Muscle of back (tissue), 3 donors: ENCODE measurements at regions not wholly inside any gene's neighbourhood (a gene's known extent, or its start where the extent isn't known, plus 50 kb on each side); places are given as distances from the start of the nearest gene placed in this dataset.
A peak's percentile ranks its signal among the peaks of the same experiment; 100 is the strongest.
"Not testable (repeated sequence)": the region's sequence is repeated elsewhere in the genome, so short reads cannot be mapped to it uniquely, and the experiment has no call there.

Experiments
- DNase-seq, 3 donors: peaks; one replicate each; pipeline versions ENCODE4 v3.0.0 to v3.0.0-alpha.2; 2013

DNA sequence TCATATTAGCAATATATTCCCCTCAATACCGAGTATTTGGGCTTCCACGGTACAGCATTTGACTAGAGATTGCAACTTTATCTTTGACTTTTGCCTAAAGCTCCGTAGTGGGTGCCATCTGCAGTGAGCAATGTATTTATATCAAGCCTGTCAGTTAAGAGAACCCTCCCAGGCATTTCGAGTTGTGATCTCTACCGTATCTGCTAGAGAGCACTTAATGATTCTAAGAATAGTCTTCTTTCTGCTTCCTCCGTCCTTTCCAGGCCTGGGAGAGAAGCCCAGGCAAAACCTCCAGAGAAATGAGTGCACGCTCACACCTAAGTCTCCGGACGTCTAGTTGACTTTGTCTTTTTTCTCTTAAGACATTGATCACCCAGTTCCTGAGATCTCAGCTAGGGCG is 210.6 kb downstream of the KLF6 start:
- DNase-seq: peak in 1 of 3 donors; percentile 24

- DNase-seq: peak in 2 of 3 donors; percentile 30 to 64
Observed at GRCh38 chr10:3573498-3573897, 211.5 kb downstream of the KLF6 start.

DNA sequence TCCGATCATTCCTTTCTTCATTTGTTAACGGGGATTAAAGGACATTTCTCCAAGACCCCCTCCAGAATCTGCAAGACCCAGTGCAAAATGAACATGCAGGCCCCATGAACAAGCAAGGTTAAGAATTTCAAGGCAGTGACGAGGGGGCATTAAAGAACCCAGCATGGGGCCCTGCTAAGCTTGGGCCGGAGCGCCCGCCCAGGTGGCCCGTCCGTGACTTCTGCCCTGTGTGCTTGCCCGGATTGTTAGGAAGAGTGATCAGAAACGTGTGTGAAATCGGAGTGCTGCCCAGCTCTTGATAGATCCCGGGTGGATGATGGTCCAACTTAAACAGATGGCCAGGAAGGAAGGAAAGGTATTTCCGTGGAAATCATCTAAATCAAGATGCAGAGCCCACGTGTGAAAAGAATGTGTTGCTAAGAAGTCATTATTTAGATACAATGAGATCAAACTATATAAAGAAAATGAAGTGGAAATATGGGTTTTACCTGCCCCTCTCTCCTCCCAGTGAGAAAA is 213.6 kb downstream of the KLF6 start:
- DNase-seq: no peak

DNA sequence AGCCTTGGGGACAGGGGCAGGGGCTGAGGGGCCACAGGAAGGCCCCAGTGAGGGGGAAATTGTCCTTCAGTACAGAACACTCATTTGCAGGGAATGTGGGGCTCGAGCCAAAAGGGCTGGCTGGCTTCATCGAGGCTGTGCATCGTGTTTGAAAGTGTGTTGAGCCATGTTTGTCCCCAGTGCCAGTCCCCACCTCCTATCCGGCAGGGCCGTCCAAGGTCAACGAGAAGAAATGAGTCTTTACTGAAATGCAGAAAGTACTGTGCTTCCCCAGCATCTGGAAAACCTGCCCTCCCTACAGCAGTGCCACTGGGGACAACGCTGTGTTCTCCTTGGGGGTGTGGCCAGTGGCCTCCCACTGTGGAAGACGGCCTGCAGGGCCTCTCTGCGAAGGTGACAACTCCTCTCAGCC is 214.1 kb downstream of the KLF6 start:
- no peak for DNase-seq

DNA sequence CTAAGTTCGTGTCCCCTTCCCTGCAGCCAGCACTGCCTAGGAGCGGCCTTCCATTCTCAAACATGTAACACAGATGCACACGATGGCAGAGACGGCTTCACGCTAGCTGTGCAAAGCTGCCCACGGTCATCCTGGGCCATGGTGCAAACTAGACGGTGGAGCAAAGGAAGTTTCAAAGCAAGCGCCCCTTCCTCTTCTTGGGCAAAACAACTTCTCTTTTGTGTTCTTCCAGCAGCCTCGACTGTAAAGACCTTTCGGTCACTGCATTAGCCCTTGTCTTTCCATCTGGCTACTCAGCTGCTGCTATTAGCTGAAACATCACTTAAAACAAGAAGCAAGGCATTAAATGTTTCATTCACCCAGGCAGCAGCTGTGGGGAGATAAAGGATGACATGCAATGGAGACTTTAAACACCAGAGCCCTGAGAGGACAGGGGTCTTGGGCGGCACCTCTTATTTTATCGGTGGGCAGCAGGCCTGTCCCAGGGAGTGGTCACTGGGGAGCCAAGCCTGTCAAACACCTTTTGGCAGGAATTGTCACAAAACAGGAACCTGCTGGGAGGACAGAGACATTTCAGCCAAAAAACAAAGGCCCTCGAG is 214.8 kb downstream of the KLF6 start:
- DNase-seq: no peak

- no peak for DNase-seq
Observed at GRCh38 chr10:3568983-3569382, 216.0 kb downstream of the KLF6 start.

DNA sequence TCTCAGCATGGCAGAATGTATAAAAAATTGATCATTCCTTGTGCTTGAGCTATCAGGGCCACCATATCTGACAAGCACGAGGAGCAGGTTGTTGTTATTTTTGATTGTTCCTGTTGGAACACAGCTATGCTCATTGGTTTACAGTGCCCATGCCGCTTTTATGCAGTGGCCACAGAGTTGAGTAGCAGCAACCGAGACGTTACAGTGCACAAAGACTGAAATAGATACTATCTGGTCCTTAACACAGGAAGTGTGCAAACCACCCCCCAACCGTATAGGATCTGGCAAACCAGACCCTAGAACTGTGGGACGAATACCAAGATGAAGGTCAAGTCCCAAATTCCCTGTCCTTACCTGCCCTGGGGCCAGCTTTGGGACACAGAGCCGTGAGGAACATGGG is 216.6 kb downstream of the KLF6 start:
- no peak for DNase-seq

DNA sequence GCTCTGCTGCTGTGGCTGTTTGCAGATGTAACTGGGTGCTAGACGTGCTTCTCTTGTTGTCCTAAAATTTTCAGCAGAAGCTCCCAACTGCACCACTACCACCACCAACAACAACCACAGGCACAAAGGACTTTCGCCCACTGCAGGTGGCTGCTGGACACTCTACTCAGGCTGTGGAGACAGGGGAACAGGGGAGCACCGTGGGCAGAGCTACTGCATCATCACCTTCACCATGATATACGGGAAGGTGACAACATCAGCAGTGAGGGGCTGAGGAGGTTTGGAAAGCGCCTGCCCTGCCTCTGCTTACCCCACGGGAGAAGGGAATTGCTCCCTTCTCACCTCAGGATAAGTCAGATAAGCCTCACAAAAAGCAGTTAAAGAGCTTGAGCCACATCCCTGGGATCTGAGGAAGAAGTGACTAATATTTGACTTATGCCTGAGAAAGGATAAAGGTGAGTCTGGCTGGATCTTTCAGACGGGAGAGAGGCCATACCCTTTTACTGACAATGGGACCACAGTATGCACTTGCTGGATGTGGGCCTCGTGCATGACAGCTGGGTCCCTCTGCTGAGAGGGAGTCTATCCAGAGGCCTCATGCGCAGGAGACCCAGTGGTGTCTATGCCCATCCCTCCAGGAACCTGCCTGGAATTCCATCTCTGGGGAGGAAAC is 217.6 kb downstream of the KLF6 start:
- DNase-seq: no peak

DNA sequence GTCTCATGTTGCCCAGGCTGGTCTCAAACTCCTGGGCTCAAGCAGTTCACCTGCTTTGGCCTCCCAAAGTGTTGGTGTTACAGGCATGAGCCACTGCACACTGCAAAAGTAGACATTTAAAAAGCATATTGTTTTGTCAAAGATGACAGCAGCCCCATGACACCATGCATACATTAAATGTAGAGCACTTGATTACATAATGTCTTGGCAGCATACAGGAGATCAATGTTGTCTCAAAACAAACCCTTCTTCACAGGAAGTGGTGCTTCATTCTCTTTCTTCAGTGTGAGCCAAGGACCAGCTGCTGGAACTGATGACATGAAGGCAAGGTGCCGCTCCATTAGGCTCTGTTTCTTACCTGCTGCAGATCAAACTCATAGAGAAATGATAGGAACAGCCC is 218.4 kb downstream of the KLF6 start:
- no peak for DNase-seq

DNA sequence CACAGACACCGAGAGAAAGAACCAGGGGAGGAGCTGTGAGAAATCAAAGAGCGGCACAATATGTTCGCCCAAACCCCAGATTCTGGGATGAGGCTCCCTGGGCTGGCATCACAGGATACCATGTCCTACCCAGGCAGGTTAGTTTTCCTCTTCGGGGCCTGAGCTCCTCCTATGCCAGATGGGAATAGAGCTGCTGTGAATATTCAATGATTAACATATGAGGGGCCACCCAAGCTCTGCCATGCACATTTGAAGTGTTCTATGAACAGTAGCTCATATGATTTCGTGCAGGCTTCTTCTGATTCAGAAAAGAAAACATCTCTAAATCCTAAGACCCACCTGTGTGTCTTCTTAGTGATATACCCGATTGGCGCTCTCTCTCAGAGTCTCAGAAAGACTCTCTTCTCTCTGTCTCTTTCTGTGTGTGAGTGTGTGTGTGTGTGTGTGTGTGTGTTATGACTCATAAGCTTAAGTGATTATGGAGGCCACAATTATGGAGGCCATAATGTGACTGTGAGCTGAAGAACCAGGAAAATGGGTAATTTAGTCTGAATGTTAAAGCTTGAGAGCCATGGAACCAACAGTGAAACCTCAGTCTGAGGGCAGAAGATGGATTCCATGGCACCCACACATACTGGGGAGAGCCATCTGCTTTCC is 220.5 kb downstream of the KLF6 start:
- DNase-seq: no peak

GRCh38 chr10:3563298-3563697 is 221.7 kb downstream of the KLF6 start:
- no peak for DNase-seq

DNA sequence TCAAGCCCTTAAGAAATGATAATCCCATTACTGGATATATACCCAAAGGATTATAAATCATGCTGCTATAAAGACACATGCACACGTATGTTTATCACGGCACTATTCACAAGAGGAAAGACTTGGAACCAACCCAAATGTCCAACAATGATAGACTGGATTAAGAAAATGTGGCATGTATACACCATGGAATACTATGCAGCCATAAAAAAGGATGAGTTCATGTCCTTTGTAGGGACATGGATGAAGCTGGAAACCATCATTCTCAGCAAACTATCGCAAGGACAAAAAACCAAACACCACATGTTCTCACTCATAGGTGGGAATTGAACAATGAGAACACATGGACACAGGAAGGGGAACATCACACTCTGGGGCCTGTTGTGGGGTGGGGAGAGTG is 224.4 kb downstream of the KLF6 start:
- DNase-seq: not testable (repeated sequence)

- no peak for DNase-seq
Observed at GRCh38 chr10:3559527-3559926, 225.5 kb downstream of the KLF6 start.

- DNase-seq: no peak
Observed at GRCh38 chr10:3559011-3559410, 226.0 kb downstream of the KLF6 start.

- peak in 1 of 3 donors; percentile 72 for DNase-seq
Observed at GRCh38 chr10:3556191-3557017, 228.6 kb downstream of the KLF6 start.

DNA sequence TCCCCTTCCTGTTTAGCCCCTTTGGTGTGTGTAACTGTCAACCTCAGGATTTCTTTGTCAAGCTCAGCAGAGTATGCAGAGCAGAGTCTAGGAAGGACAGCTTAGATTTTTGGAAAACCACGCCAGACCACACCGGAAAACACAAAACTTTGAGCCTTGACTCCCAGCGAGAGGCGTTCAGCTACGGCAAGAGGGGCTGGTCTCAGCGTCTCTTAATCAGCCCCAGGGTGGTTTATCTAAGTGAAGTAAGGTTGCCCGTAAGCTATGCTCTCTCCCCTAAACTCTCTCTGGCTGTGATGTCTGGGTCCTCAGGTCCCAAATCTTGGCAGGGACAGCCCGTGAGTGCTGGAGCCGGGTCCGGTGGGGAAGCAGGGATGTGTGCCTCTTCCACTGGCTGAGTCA is 230.9 kb downstream of the KLF6 start:
- no peak for DNase-seq

- no peak for DNase-seq
Observed at GRCh38 chr10:3552281-3552680, 232.7 kb downstream of the KLF6 start.

GRCh38 chr10:3551761-3552160 is 233.2 kb downstream of the KLF6 start:
- DNase-seq: no peak

- DNase-seq: no peak
Observed at GRCh38 chr10:3549118-3549517, 235.9 kb downstream of the KLF6 start.

GRCh38 chr10:3548702-3549101 is 236.3 kb downstream of the KLF6 start:
- DNase-seq: no peak

GRCh38 chr10:3548076-3548475 is 236.9 kb downstream of the KLF6 start:
- no peak for DNase-seq

DNA sequence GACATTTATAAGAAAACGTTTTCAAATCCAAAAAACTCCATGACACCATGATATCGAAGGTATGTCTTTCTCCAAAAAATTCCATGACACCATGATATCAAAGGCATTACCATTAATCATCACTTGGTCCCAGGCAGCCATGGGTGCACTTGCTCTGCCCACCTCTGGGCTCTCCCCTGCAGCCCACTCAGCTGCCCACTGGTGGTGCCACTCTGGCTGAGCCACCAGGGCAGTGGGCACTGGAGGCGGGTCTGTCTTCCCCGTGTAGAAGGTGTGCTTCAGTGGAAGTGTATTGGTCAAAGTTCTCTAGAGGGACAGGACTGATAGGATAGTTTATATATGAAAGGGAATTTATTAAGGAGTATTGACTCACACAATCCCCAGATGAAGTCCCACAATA is 240.4 kb downstream of the KLF6 start:
- no peak for DNase-seq
